Sigmoid colon (tissue), 3 donors: ENCODE measurements at regions not wholly inside any gene's neighbourhood (a gene's known extent, or its start where the extent isn't known, plus 50 kb on each side); places are given as distances from the start of the nearest gene placed in this dataset.

Experiments used
- POLR2A ChIP-seq, 2 donors: fragments of 450-650 bp; IDR thresholded peaks; one replicate each; pipeline ENCODE4 v1.6.1; 2016; ENCODE audit warnings: antibody characterized with exemption in 2 of 2, mild to moderate bottlenecking in 2 of 2, moderate library complexity in 2 of 2
- TF ChIP-seq, protein P1 (sequence below), 4 experiments: fragments of 450-650 bp in 3 of 4; fragments of 200-600 bp in 1 of 4; IDR thresholded peaks; one replicate each; pipeline ENCODE4 v1.5.1; 2016 to 2019; ENCODE audit warnings: antibody characterized with exemption in 4 of 4, mild to moderate bottlenecking in 3 of 4, moderate library complexity in 2 of 4

DNA sequence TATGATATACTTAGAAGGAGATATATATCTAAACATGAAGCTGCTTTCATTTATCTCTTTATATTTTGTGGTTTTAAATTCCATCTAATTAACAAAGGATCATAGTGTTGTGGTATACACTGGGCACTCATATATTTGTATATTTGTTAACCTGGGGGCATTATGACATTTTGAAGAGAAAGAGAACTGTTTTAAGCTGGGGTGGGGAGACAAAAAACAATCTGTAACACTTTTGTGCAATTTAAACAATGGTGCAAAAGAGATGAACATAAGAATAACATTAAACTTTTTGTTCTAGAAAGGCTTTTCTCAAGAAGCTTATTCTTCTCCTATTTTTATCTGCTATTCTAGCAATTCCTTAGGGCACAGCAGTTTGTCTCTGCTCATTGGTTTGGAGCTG lies 842.0 kb upstream of the CDH2 start:
- TF ChIP-seq POLR2A (IDR thresholded peaks at IDR 0.05), result no peak
- TF ChIP-seq, protein P1, sequence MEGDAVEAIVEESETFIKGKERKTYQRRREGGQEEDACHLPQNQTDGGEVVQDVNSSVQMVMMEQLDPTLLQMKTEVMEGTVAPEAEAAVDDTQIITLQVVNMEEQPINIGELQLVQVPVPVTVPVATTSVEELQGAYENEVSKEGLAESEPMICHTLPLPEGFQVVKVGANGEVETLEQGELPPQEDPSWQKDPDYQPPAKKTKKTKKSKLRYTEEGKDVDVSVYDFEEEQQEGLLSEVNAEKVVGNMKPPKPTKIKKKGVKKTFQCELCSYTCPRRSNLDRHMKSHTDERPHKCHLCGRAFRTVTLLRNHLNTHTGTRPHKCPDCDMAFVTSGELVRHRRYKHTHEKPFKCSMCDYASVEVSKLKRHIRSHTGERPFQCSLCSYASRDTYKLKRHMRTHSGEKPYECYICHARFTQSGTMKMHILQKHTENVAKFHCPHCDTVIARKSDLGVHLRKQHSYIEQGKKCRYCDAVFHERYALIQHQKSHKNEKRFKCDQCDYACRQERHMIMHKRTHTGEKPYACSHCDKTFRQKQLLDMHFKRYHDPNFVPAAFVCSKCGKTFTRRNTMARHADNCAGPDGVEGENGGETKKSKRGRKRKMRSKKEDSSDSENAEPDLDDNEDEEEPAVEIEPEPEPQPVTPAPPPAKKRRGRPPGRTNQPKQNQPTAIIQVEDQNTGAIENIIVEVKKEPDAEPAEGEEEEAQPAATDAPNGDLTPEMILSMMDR (IDR thresholded peaks at IDR 0.05), result no peak
